ENCODE measurements at regions not wholly inside any gene's neighbourhood (a gene's known extent, or its start where the extent isn't known, plus 50 kb on each side); places are given as distances from the start of the nearest gene placed in this dataset.

GRCh38 chr6:50276771-50277261, 227.1 kb upstream of the DEFB112 start:
- H3K36me3 Mint-ChIP-seq = no peaks in the 10 kb centered on the region
- no peak overlapping the region for H3K4me3 Mint-ChIP-seq
- no peak overlapping the region for H2AFZ ChIP-seq (ENCODE audit: insufficient read depth, low read depth, low read length, poor library complexity, severe bottlenecking)
- H3K79me2 ChIP-seq (ENCODE audit: insufficient read depth, low read length) = no peaks in the 10 kb centered on the region
- no peak for TF ChIP-seq CTCF (IDR thresholded peaks at IDR 0.05)
- no peaks in the 10 kb centered on the region for H3K27me3 ChIP-seq (ENCODE audit: control insufficient read depth in 2 of 2, insufficient read depth in 2 of 2, low read length in 2 of 2)
- no peak overlapping the region for H3K27ac ChIP-seq (ENCODE audit: low read depth in 1 of 2, low read length in 2 of 2)
- no peaks in the 10 kb centered on the region for H3K4me1 Mint-ChIP-seq
- peaks cover 0 to 4% (median 0%) of the 10 kb centered on the region in 7 donors for H3K9me3 Mint-ChIP-seq
- H3K9me3 ChIP-seq (replicated peaks in 1 of 2; ENCODE audit: control insufficient read depth in 1 of 2, insufficient read depth in 1 of 2, low read length in 2 of 2) = no peaks in the 10 kb centered on the region
- no peaks in the 10 kb centered on the region for H3K27me3 Mint-ChIP-seq (ENCODE audit: low read depth in 3 of 3)
- H3K9ac ChIP-seq (ENCODE audit: insufficient read depth, low read length, poor library complexity, severe bottlenecking) = no peak overlapping the region
- no peak overlapping the region for H3K4me2 ChIP-seq (replicated peaks; ENCODE audit: extremely low read depth, low read length, poor library complexity, severe bottlenecking)
- DNase-seq = no peak
- intact Hi-C loops (cut with micrococcal nuclease) = no loop called here
- WGBS (ENCODE audit: insufficient coverage) = no CpG with 5 or more reads among the region's 5 CpGs
- H4K20me1 ChIP-seq (ENCODE audit: insufficient read depth, low read length) = no peaks in the 10 kb centered on the region
- H3K4me3 ChIP-seq (replicated peaks in 1 of 3; ENCODE audit: low read depth in 2 of 3, low read length in 3 of 3) = no peak overlapping the region
- H3K27ac Mint-ChIP-seq = no peak overlapping the region
- no peaks in the 10 kb centered on the region for H3K4me1 ChIP-seq (ENCODE audit: control insufficient read depth in 1 of 2, insufficient read depth in 2 of 2, low read length in 2 of 2)
- no peaks in the 10 kb centered on the region for H3K36me3 ChIP-seq (replicated peaks in 1 of 2; ENCODE audit: control insufficient read depth in 1 of 2, insufficient read depth in 2 of 2, low read length in 2 of 2)

- DNase-seq = no peak
- no CpG with 5 or more reads among the region's 2 CpGs for WGBS (ENCODE audit: insufficient coverage)
- no peak overlapping the region for H3K9ac ChIP-seq (ENCODE audit: insufficient read depth, low read length, poor library complexity, severe bottlenecking)
- no peaks in the 10 kb centered on the region for H3K4me1 ChIP-seq (ENCODE audit: control insufficient read depth in 1 of 2, insufficient read depth in 2 of 2, low read length in 2 of 2)
- H3K9me3 ChIP-seq (replicated peaks in 1 of 2; ENCODE audit: control insufficient read depth in 1 of 2, insufficient read depth in 1 of 2, low read length in 2 of 2) = no peaks in the 10 kb centered on the region
- no peaks in the 10 kb centered on the region for H4K20me1 ChIP-seq (ENCODE audit: insufficient read depth, low read length)
- no peak overlapping the region for H3K4me3 ChIP-seq (replicated peaks in 1 of 3; ENCODE audit: low read depth in 2 of 3, low read length in 3 of 3)
- H3K9me3 Mint-ChIP-seq = peaks cover 0 to 4% (median 0%) of the 10 kb centered on the region in 7 donors
- no peaks in the 10 kb centered on the region for H3K79me2 ChIP-seq (ENCODE audit: insufficient read depth, low read length)
- H3K27me3 ChIP-seq (ENCODE audit: control insufficient read depth in 2 of 2, insufficient read depth in 2 of 2, low read length in 2 of 2) = no peaks in the 10 kb centered on the region
- no peak overlapping the region for H3K4me2 ChIP-seq (replicated peaks; ENCODE audit: extremely low read depth, low read length, poor library complexity, severe bottlenecking)
- H3K27me3 Mint-ChIP-seq (ENCODE audit: low read depth in 3 of 3) = no peaks in the 10 kb centered on the region
- no peak overlapping the region for H3K27ac ChIP-seq (ENCODE audit: low read depth in 1 of 2, low read length in 2 of 2)
- no peak overlapping the region for H3K27ac Mint-ChIP-seq
- H3K4me1 Mint-ChIP-seq = no peaks in the 10 kb centered on the region
- H3K4me3 Mint-ChIP-seq = no peak overlapping the region
- H3K36me3 ChIP-seq (replicated peaks in 1 of 2; ENCODE audit: control insufficient read depth in 1 of 2, insufficient read depth in 2 of 2, low read length in 2 of 2) = no peaks in the 10 kb centered on the region
- no peaks in the 10 kb centered on the region for H3K36me3 Mint-ChIP-seq
- H2AFZ ChIP-seq (ENCODE audit: insufficient read depth, low read depth, low read length, poor library complexity, severe bottlenecking) = no peak overlapping the region
- intact Hi-C loops (cut with micrococcal nuclease) = no loop called here
- TF ChIP-seq CTCF (IDR thresholded peaks at IDR 0.05) = no peak
Observed at GRCh38 chr6:50277774-50278173, 228.0 kb upstream of the DEFB112 start.
